ENCODE measurements at regions not wholly inside any gene's neighbourhood (a gene's known extent, or its start where the extent isn't known, plus 50 kb on each side); places are given as distances from the start of the nearest gene placed in this dataset.

- Histone ChIP-seq H3K9me3 (no peaks in the 10 kb centered on the region), H3K4me3 (ENCODE audit: low read depth, low read length) (no peak overlapping the region), H3K4me1 (peaks cover 12% of the 10 kb centered on the region; the same call in 1 of the 2 replicates), H3K27me3 (no peaks in the 10 kb centered on the region), H3K36me3 (no peaks in the 10 kb centered on the region)
- no peak for DNase-seq
- TF ChIP-seq CTCF (IDR thresholded peaks at IDR 0.05; ENCODE audit: low read depth, low read length) = no peak
Measured at GRCh38 chr3:72183489-72183888, 398.5 kb upstream of the PROK2 start.

- no peak for TF ChIP-seq CTCF (IDR thresholded peaks at IDR 0.05; ENCODE audit: low read depth, low read length)
- no peak overlapping the region for H3K4me3 ChIP-seq (ENCODE audit: low read depth, low read length)
- H3K27me3 ChIP-seq = no peaks in the 10 kb centered on the region
- peaks cover 21% of the 10 kb centered on the region for H3K4me1 ChIP-seq
- no peaks in the 10 kb centered on the region for H3K36me3 ChIP-seq
- DNase-seq = no peak
- H3K9me3 ChIP-seq = no peaks in the 10 kb centered on the region
Measured at GRCh38 chr3:72182206-72182605, 397.3 kb upstream of the PROK2 start.

- TF ChIP-seq CTCF (IDR thresholded peaks at IDR 0.05; ENCODE audit: low read depth, low read length) = no peak
- Histone ChIP-seq H3K9me3 (no peaks in the 10 kb centered on the region), H3K36me3 (no peaks in the 10 kb centered on the region), H3K4me3 (ENCODE audit: low read depth, low read length) (no peak overlapping the region), H3K4me1 (peaks cover 23% of the 10 kb centered on the region), H3K27me3 (no peaks in the 10 kb centered on the region)
- no peak for DNase-seq
Measured at GRCh38 chr3:72181251-72181650, 396.3 kb upstream of the PROK2 start.

- no peaks in the 10 kb centered on the region for H3K9me3 ChIP-seq
- no peak overlapping the region for H3K4me3 ChIP-seq (ENCODE audit: low read depth, low read length)
- no peaks in the 10 kb centered on the region for H3K36me3 ChIP-seq
- no peak for TF ChIP-seq CTCF (IDR thresholded peaks at IDR 0.05; ENCODE audit: low read depth, low read length)
- no peaks in the 10 kb centered on the region for H3K27me3 ChIP-seq
- peaks cover 15% of the 10 kb centered on the region for H3K4me1 ChIP-seq
- no peak for DNase-seq
Measured at GRCh38 chr3:72180405-72180804, 395.5 kb upstream of the PROK2 start.

GRCh38 chr3:72179107-72179464, 394.1 kb upstream of the PROK2 start:
- Histone ChIP-seq H3K4me1 (peaks cover 18% of the 10 kb centered on the region), H3K36me3 (no peaks in the 10 kb centered on the region), H3K27me3 (no peaks in the 10 kb centered on the region), H3K4me3 (ENCODE audit: low read depth, low read length) (no peak overlapping the region), H3K9me3 (no peaks in the 10 kb centered on the region)
- DNase-seq = no peak
- no peak for TF ChIP-seq CTCF (IDR thresholded peaks at IDR 0.05; ENCODE audit: low read depth, low read length)

GRCh38 chr3:72178463-72179106, 393.6 kb upstream of the PROK2 start:
- TF ChIP-seq CTCF (IDR thresholded peaks at IDR 0.05; ENCODE audit: low read depth, low read length) = no peak
- Histone ChIP-seq H3K27me3 (no peaks in the 10 kb centered on the region), H3K4me1 (peaks cover 18% of the 10 kb centered on the region), H3K9me3 (no peaks in the 10 kb centered on the region), H3K36me3 (no peaks in the 10 kb centered on the region), H3K4me3 (ENCODE audit: low read depth, low read length) (no peak overlapping the region)
- no peak for DNase-seq

Measured in BE2C (cell line).